ENCODE measurements at regions not wholly inside any gene's neighbourhood (a gene's known extent, or its start where the extent isn't known, plus 50 kb on each side); places are given as distances from the start of the nearest gene placed in this dataset.

- DNase-seq: no peak
Measured at GRCh38 chr18:72180689-72181088, 363.5 kb downstream of the CBLN2 start.

- no peak for DNase-seq
Measured at GRCh38 chr18:72174972-72175649, 369.0 kb downstream of the CBLN2 start.

- no peak for DNase-seq
Measured at GRCh38 chr18:72171596-72171995, 372.5 kb downstream of the CBLN2 start.

- DNase-seq: no peak
Measured at GRCh38 chr18:72161691-72162090, 382.5 kb downstream of the CBLN2 start.

DNA sequence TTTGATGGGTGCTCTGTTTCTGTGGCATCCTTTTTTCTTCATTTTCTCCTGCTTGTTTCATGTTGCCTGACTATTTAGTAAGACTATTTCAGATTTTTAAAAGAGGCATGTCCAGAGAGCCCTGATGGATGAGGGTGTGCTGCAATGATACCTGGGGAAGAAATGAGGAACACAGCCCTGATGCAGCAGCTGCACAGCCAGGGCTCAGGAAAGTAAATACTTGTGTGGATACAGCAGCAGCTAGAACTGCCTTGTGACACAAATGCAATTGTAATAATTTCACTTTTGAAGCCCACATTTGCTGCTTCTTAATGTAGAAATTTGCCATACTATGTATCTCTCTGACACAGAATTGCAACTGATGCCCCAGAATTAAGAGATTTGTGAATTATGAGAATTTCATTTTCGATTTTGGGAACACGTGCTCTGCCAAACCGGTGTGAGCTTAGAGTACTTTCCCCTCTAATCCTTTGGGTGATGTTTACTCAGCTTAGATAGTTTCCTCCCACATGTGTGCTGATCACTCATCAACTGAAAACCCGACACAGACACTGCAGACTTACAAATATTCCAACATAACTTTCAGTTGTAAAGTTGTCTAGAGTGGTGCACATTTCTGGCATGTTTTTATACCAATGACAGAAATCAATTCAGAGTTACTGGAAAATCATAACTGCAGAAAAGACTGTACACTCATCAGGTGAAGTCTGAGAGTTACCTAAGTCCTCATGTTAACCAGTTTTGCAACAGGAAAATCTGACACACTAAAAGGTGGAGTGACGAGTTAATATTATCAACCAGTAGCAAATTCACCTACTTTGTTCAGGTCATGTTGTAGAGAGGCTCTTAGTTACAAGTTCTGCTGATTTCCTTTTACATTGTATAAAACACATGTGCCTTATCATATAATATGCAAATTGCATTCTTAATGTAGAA, 383.4 kb downstream of the CBLN2 start:
- no peak for DNase-seq

GRCh38 chr18:72155327-72155726, 388.8 kb downstream of the CBLN2 start:
- no peak for DNase-seq

- no peak for DNase-seq
Measured at GRCh38 chr18:72154926-72155325, 389.2 kb downstream of the CBLN2 start.

- no peak for DNase-seq
Measured at GRCh38 chr18:72152935-72153334, 391.2 kb downstream of the CBLN2 start.

GRCh38 chr18:72147830-72148229, 396.3 kb downstream of the CBLN2 start:
- DNase-seq: no peak

DNA sequence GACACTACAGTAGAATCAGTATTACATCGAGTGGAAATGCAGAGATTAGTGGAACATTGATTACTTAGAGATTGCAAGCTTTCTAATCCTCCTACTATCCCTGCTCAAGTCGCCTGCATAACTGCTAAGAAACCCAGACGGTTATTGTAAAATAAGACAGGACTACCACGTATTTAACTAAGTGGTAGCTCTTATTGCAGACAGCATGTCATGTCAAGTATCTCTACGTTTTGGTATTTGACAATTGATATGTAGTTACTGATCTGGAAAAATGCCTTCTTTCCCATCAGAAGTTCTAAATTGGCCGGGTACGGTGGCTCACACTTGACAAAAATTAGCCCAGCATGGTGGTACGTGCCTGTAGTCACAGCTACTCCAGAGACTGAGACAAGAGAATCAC, 404.1 kb downstream of the CBLN2 start:
- DNase-seq: no peak

DNA sequence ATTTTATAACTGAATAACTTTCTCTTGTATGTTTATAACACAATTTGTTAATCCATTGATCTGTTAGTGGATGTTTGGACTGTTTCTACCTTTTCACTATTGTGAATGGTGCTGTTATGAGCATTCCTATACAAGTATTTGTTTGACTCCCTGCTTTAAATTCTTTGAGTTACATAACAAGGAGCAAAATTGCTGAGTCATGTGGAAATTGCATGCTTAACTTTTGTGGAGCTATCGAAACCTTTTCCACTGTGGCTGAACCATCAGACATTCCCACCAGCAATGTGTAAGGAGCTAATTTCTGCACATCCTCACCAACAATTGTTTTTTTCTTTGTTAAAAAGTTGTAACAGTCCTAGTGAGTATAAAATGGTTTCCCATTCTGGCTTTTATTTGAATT, 415.5 kb downstream of the CBLN2 start:
- no peak for DNase-seq

GRCh38 chr18:72122103-72122502, 422.0 kb downstream of the CBLN2 start:
- DNase-seq: no peak

GRCh38 chr18:72119082-72119481, 425.1 kb downstream of the CBLN2 start:
- no peak for DNase-seq

DNA sequence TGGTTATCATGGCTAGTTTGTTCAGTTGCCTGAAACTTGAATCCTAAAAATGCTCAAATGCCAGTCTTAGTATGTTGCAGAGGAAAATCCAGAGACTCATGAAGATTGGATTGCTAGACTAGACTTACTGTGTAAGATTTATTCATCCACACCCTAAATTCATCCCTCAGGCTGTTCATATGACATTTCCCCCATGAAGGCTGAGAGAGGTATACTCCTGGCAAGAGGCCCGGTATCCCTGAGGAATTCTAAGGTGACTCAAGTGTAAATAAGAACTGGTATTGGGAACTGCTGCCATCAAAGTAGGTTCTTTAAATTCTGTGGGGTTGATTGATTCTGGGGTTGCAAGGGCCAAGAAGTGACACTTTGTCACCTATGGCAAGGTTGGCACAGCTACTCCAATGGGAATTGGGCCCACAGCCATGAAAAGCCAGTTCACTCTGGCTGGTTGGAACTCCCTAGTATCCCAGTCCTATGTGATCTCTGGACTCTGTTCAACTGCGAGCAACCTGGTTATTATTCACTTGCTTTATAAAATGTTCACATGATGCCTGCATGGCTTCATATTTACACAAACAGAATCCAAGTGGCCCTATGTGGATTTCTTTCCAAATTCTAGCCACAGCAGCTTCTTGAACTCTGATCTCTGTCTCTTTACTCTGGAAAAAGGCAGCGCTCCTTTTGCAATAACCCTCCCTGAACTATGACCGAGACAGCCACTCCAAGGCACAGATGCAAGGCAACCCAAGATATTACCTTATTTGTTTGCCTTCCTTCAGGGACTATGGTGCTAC, 429.1 kb downstream of the CBLN2 start:
- DNase-seq: no peak

GRCh38 chr18:72107647-72108383, 436.3 kb downstream of the CBLN2 start:
- no peak for DNase-seq

DNA sequence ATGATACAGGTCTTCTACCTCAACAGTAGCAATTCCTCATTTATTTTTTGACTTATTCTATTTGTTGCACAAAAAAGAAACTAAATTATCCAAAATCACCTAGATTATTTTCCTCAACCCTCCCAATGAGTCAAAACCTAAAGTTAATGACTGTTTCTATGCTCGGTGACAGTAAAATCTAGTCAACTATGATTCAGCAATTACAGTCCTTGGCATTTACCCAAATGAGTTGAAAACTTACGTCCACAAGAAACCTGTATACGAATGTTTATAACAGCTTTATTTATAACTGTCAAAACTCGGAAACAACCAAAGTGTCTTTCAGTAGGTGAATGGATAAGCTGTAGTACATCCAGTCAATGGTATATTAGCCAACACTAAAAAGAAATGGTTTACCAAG, 439.3 kb downstream of the CBLN2 start:
- no peak for DNase-seq

GRCh38 chr18:72102412-72102811, 441.7 kb downstream of the CBLN2 start:
- no peak for DNase-seq

DNA sequence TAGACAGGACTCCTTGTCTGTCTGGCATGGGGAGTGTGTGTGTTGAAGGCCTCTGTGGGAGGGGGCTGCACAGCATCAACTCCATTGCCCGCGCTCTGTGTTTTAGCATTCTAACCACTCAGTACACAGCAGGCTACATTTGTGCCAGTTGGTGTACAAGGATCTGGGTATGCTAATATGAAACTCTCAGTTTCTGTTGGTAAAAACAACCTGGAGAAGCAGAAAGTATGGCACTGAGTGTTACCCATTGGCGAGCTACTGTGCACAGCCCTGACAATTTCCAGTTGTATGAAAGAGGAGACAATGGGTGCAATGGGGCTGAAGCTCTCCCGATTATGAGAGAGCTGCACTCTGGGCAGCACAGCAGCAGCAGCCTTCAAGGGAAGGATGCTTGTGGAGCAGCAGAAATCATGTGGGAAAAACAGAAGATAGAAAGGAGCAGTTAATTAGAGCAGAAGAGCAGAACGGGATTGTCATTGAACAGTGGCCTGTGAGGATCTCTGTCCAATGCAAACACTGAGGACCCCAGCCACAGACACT, 443.6 kb downstream of the CBLN2 start:
- no peak for DNase-seq

GRCh38 chr18:72091369-72091768, 452.8 kb downstream of the CBLN2 start:
- DNase-seq: no peak

GRCh38 chr18:72089432-72089831, 454.7 kb downstream of the CBLN2 start:
- no peak for DNase-seq

- no peak for DNase-seq
Measured at GRCh38 chr18:72086421-72086820, 457.7 kb downstream of the CBLN2 start.

GRCh38 chr18:72075040-72075439, 469.1 kb downstream of the CBLN2 start:
- no peak for DNase-seq
